ENCODE measurements at regions not wholly inside any gene's neighbourhood (a gene's known extent, or its start where the extent isn't known, plus 50 kb on each side); places are given as distances from the start of the nearest gene placed in this dataset.

DNA sequence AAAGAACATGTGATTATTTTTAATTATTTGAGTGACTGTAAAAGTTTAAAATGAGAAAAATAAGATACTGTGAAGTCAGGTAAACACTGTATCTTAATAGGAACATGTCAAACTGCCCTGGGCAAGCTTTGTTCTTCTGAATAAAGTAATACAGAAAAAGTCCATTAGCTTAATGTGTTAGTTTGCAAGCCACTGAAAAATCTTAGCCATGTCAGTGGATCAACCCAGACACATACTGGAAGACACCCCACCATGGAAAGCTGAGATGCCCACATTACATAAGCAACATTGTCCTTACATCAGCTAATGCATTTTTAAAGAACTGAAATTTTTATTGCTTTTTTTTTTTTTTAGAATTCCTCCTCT is 155.2 kb downstream of the BBOX1 start:
- DNase-seq (ENCODE audit: low read depth in 4 of 4, low spot score in 2 of 4): no peak

GRCh38 chr11:27194976-27195375 is 154.4 kb downstream of the BBOX1 start:
- DNase-seq (ENCODE audit: low read depth in 4 of 4, low spot score in 2 of 4): no peak

GRCh38 chr11:27193434-27194225 is 153.0 kb downstream of the BBOX1 start:
- no peak for DNase-seq (ENCODE audit: low read depth in 4 of 4, low spot score in 2 of 4)

- DNase-seq (ENCODE audit: low read depth in 4 of 4, low spot score in 2 of 4): no peak
Measured at GRCh38 chr11:27192184-27192583, 151.6 kb downstream of the BBOX1 start.

GRCh38 chr11:27191639-27192038 is 151.0 kb downstream of the BBOX1 start:
- no peak for DNase-seq (ENCODE audit: low read depth in 4 of 4, low spot score in 2 of 4)

DNA sequence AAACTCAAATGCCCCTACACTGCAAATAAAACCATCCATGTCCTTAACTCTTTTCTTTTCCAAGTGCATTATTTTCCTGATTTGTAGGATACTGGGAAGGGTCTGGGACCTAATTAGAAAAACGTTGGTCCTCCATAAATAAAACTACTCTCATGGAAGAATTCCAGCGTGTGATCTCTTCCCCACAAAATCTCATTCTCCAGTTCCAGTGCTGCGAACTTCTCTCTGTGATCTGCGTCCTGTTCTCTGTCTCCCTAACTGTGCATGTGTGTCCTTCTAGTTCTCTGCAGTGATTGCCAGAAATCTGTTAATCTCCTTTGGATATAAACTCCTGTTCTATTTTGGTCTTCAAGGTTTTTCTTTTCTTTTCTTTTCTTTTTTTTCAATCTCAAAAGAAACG is 148.1 kb downstream of the BBOX1 start:
- DNase-seq (ENCODE audit: low read depth in 4 of 4, low spot score in 2 of 4): no peak

DNA sequence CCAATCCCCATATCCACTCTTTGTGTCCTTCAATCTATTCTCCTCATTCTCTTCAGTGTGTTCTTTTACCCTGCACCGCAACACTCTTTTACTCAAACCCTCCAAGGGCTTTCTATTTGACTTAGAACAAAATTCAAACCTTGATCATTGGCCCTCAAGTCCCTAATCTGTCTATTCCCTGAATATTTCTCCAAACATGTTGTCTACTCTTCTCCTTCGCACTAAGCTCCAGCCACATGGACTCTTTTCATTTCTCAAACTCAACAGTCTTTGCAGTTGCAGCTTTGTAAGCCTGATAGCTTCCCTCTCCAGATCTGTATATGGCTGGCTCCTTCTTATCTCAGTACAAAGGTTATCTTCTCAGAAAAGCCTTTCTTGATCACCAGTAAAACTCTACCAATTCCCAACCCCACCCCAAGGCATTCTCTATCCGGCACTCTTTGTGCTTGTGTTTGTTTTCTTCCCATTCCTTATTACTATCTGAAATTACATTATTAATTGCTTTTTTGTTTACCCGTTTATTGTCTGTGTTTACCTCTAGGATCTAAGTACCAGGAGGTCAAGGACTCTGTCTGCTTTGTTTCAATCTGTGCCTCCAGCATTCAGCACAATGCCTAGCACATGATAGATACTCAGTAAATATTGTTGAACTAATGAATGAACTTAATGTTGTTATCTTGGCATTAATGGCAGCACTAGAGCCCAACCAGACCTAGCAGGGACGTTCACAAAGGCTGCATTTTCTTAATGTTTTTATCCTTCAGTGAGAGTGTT is 147.4 kb downstream of the BBOX1 start:
- no peak for DNase-seq (ENCODE audit: low read depth in 4 of 4, low spot score in 2 of 4)

DNA sequence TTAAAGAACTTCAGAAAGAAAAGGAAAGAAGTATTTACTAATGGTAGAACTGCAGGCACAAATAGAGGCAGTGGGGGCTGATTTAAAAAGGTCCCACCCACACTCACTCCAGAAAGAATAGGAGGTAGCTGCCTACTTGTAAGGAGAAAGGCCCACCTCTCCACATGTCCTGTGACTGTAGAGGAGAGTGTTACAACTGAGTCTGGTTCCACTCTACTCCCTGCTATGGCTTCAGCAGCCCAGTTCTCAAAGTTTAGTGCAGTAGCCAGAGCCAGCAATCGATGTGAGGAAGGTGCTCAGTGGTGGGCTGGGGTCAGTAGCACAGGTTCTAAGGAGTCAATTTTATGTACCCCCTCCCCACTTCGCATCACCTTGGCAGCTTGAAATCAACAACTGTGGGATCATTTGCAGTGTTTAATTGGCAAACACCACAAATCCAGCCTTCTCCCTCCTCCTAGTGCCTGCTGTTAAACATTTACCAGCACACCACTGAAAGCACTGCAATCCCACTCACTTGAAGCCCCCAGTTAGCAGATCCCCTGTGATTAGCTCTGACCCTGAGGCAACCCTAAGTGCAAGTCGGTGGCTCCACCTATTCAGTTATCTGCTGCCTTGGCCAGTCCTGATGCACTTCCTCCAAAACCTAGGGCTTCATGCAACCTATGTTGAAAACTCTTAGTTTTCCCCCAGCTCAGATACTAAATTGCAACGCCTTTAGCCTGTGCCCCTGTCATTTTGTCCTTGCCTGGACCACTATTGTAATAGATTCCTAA is 146.6 kb downstream of the BBOX1 start:
- DNase-seq (ENCODE audit: low read depth in 4 of 4, low spot score in 2 of 4): no peak

DNA sequence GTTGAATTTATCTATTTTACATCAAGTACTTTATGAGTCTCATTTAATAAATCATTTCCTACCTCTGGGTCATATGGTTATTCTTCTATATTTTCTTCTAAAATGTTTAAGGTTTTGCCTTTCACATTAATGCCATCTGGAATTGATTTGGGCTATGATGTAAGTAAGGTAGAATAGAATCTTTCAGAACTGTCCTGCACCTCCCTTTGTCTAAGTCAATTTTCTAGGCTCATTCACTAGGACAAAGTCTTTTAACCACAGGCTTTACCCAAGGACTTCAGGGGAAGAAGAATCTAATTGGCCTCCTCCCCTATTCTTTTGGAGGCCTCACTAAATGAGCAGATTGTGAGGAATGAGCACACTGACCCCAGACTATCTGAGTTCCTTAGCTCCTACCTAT is 146.0 kb downstream of the BBOX1 start:
- no peak for DNase-seq (ENCODE audit: low read depth in 4 of 4, low spot score in 2 of 4)

GRCh38 chr11:27184458-27185312 is 144.1 kb downstream of the BBOX1 start:
- DNase-seq (ENCODE audit: low read depth in 4 of 4, low spot score in 2 of 4): no peak

DNA sequence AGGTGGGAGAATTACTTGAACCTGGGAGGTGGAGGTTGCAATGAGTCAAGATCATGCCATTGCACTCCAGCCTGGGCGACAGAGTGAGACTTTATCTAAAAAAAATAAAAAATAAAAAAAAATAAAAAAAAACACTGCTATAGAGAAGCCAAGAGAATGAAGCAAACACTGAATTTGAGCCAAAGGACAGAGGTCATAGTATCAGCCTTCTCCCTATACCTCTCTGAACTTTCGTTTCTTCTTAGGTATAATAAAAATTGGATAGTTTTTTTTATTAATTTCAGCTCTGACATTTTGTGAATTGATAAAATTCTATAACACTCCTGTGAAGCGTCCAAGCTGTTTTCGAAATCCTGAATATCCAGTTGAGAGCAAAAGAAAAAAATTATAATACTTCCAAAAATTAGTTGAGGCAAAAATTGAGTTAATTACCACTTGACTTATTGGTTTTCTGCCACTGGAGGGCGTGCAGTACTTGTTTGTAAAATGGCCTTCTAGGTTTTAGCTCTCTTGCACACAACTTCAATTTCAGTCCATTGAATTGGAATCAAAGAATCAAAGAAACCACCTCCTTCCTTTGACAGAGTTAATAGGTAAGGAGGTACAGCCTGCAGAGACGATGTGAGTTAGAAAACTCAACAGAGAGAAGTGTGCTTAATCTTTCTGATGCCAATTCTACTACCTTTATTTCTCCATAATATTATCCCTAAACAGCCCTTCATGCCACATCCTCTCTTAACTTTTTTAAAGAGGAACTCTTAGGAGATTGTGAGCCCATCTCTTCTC is 143.2 kb downstream of the BBOX1 start:
- DNase-seq (ENCODE audit: low read depth in 4 of 4, low spot score in 2 of 4): peak in 1 of 4 donors; percentile 37

GRCh38 chr11:27179334-27179733 is 138.7 kb downstream of the BBOX1 start:
- DNase-seq (ENCODE audit: low read depth in 4 of 4, low spot score in 2 of 4): no peak

DNA sequence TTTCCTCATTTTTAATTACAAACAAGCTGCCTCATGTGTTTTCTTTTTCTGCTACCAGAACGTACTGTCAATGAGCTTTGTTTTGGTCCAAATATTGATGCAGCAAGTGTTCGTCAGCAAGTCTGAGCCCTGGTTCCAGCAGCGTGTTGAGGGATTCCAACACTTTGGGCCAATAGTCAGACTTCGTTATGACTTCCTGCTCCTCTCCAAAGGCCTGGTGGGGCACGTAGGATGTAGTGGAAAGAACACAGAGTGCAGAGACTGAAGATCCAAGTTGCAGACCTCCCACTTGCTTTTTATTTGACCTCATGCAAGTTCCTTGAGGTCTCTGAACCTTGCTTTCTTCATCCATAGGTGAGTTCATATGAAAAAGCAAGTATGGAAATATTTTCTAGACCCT is 138.2 kb downstream of the BBOX1 start:
- no peak for DNase-seq (ENCODE audit: low read depth in 4 of 4, low spot score in 2 of 4)
